Skeletal muscle tissue (tissue), 3 donors: ENCODE measurements at regions not wholly inside any gene's neighbourhood (a gene's known extent, or its start where the extent isn't known, plus 50 kb on each side); places are given as distances from the start of the nearest gene placed in this dataset.

Source experiments
- H3K27ac ChIP-seq: one replicate; pipeline ENCODE4 v1.7.0; 2013; ENCODE audit warnings: mild to moderate bottlenecking, low read depth, low read length, inconsistent platforms
- H3K27me3 ChIP-seq, 3 donors: one replicate each; pipeline ENCODE4 v1.7.0; 2013; ENCODE audit warnings: low read length in 3 of 3; ENCODE audit not compliant: control insufficient read depth in 3 of 3, insufficient read depth in 3 of 3
- H3K36me3 ChIP-seq, 3 donors: one replicate each; pipeline ENCODE4 v1.7.0; 2013; ENCODE audit warnings: low read length in 3 of 3; ENCODE audit not compliant: control insufficient read depth in 3 of 3, insufficient read depth in 3 of 3
- H3K4me1 ChIP-seq, 3 donors: one replicate each; pipeline ENCODE4 v1.7.0; 2013; ENCODE audit warnings: low read length in 3 of 3, mild to moderate bottlenecking in 3 of 3; ENCODE audit not compliant: control insufficient read depth in 3 of 3, insufficient read depth in 3 of 3
- H3K4me3 ChIP-seq, 3 donors: one replicate each; pipeline ENCODE4 v1.7.0; 2013; ENCODE audit warnings: low read length in 3 of 3
- H3K9ac ChIP-seq, 3 donors: one replicate each; pipeline ENCODE4 v1.7.0; 2013; ENCODE audit warnings: low read length in 3 of 3, mild to moderate bottlenecking in 3 of 3, moderate library complexity in 2 of 3, low read depth in 1 of 3
- H3K9me3 ChIP-seq, 3 donors: one replicate each; pipeline ENCODE4 v1.7.0; 2013; ENCODE audit warnings: low read length in 3 of 3; ENCODE audit not compliant: control insufficient read depth in 3 of 3
- donor health status: Osteomylitis.

DNA sequence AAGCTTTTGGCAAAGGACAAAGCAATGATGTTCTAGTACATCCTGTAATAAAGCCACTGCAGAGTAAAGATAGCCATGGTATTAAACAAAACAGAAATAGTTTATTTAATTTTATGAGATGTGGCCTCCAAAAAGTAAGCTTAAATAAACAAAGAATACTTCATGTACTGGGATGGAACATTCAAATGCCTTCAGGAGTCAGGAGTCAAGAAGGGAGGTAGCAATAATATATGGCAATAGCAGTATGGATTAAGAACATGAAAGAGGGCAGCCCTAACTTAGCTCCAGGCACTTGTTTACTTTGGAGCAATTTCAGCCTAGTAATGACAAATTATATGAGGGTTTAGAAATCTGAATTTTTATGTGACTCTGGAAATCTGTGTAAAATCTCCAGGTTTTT lies 343.9 kb upstream of the THRB start:
- no peak overlapping the region for H3K27ac ChIP-seq
- no peaks in the 10 kb centered on the region for H3K36me3 ChIP-seq
- no peaks in the 10 kb centered on the region for H3K27me3 ChIP-seq
- H3K9me3 ChIP-seq, result no peaks in the 10 kb centered on the region
- no peak overlapping the region for H3K9ac ChIP-seq
- no peaks in the 10 kb centered on the region for H3K4me1 ChIP-seq
- no peak overlapping the region for H3K4me3 ChIP-seq

DNA sequence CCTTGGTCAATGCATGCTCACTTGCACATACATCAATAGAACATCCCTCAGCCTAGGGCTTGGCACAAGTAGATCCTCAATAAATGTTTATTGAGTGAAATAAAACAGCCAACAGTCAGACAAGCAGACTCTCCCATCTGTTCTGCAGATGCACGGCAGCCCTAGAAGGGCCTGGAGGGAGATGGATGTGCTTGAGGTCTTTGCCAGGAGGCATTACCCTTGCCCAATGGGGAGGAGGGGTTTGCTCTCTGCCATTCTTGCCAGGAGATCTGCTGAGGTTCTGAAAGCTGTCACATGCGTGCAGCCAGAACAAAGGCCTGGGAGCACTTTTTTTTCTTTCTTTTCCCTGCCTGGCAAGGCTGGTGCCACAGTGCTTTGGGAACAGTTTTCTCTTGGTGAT lies 349.3 kb upstream of the THRB start:
- Histone ChIP-seq H3K4me3 (no peak overlapping the region), H3K36me3 (no peaks in the 10 kb centered on the region), H3K4me1 (peaks cover 0 to 2% (median 0%) of the 10 kb centered on the region in 3 donors), H3K9ac (no peak overlapping the region), H3K27ac (no peak overlapping the region), H3K9me3 (no peaks in the 10 kb centered on the region), H3K27me3 (no peaks in the 10 kb centered on the region)

DNA sequence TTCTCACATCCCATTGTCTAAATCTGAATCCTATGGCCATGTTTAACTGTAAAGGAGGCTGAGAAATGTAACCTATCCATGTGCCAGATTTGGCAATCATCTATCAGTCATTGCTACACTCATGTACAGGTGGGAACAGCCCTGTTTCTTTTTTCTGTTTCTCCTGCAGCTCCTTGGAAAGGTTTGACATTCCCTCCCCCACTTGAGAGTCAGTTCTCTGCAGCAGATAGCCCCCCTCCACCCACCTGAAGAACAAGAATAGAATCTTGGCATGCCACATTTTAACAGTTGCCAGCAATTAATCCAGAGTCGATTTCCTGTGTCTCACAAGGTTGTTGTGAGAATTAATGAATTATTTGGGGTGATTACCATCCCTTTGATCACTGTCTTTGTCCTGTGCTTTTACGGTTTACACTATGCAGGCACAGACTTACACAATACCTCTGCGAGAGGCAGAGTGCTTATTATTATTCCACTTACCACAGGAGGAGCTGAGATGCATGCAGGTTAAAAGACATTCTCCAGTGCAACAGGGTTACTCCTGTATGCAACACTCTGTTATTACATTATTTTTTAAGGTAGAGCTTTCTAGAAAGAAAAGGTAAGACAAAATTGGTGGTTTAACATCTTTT lies 351.0 kb upstream of the THRB start:
- Histone ChIP-seq H3K4me3 (no peak overlapping the region), H3K9ac (no peak overlapping the region), H3K36me3 (no peaks in the 10 kb centered on the region), H3K27me3 (no peaks in the 10 kb centered on the region), H3K4me1 (peaks cover 0 to 2% (median 0%) of the 10 kb centered on the region in 3 donors), H3K27ac (no peak overlapping the region), H3K9me3 (no peaks in the 10 kb centered on the region)

DNA sequence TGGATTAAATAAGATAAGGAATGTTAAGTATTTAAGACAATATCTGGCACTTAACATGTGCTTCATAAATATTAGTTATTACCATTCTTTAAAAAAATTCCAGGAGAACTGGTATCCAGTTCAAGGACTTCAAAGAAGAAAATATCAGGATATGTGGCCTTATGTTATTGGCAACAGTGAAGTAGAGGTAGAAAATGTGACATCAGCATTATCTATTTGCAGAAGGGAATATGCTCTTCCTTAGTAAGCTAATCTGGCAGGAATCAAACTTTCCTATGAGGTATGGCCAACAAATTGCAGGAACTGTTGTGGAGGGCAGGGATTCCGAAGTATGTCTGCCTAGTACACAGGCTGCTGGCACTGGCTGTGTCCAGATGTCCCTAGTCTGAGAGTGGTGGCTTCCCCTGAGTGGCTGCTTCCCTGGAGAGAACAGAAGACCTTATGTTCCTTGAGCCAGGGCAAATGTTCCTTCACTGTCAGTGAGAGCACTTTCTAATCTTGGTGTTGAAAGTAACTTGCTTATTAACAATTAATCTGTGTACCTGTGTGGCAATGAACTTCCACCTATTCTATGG lies 351.7 kb upstream of the THRB start:
- H3K36me3 ChIP-seq, result no peaks in the 10 kb centered on the region
- no peak overlapping the region for H3K27ac ChIP-seq
- H3K4me3 ChIP-seq, result no peak overlapping the region
- H3K9ac ChIP-seq, result no peak overlapping the region
- peaks cover 0 to 2% (median 0%) of the 10 kb centered on the region in 3 donors for H3K4me1 ChIP-seq
- no peaks in the 10 kb centered on the region for H3K27me3 ChIP-seq
- H3K9me3 ChIP-seq, result no peaks in the 10 kb centered on the region

DNA sequence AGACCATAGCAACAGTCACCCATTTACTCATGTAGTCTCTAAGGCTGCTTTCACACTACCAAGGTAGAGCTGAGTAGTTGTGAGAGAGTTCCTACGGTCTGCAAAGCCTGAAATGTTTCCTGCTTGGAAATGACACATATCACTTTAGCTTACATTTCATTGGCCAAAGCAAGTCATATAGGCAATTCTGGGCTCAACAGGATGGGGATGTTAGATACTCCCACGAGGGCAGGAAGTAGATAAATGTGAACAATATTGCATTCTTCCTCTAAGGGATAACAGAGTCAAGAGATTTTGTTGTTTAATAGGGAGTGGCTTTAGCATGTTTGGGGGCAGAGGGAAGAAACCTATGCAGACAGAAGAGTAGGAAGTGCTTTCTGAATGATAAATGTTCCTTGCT lies 355.6 kb upstream of the THRB start:
- Histone ChIP-seq H3K4me1 (peaks cover 0 to 2% (median 0%) of the 10 kb centered on the region in 3 donors), H3K4me3 (no peak overlapping the region), H3K36me3 (no peaks in the 10 kb centered on the region), H3K9me3 (no peaks in the 10 kb centered on the region), H3K27me3 (no peaks in the 10 kb centered on the region), H3K9ac (no peak overlapping the region), H3K27ac (no peak overlapping the region)

DNA sequence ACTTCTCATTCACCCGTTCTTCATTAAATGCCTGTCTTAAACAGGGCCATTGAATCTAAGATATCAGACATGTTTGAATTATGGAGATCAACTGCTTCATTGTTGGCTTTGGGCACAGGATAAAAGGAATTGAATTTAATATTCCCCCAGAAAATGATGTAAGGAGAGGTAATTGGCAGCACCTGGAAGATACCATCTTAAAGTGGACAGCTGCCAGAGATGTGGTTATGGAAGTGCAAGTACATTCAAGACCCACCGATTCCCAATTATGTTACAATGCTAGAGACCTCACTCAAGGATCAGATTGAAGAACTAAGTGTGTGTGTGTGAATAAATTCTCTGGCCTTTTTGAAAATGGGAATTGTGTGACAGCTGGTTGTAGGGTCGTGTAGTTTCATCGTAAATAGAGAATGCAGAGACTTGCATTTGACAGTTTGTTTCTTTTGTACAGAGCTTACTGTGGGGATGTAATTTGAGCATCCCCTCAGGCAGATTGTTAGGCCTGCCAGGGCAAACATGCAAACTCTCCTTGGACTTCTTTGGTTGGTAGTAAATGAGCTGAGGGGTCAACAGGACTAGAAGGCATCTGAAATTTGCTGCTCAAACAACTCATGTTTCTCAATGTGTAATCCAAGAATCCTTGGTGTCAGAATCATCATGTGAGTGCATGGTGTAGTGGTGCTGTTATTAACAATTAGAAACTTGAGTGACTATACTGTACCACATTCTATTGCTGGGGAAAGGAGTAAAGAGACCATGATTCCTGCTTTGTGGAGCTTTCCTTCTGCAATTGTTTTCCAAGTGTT lies 359.2 kb upstream of the THRB start:
- Histone ChIP-seq H3K27me3 (no peaks in the 10 kb centered on the region), H3K9me3 (no peaks in the 10 kb centered on the region), H3K36me3 (no peaks in the 10 kb centered on the region), H3K27ac (no peak overlapping the region), H3K4me1 (no peaks in the 10 kb centered on the region), H3K4me3 (no peak overlapping the region), H3K9ac (no peak overlapping the region)

DNA sequence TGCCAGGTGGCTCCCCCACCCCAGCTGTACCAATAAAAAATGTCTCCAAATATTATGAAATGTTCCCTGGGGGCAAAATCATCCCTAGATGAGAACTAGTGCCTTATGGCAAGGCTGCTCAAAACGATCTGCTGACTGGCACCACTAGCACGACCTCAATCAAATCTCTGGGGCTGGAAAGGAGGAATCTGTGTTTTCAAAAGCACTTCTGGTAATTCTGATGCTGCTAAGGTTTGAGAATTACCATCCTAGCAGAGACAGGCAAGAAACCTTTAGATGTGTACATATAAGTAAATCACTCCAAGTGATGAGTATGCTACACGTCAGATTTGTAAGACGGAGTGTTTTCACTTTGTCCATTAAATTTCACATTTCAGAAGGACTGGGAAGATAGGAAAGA lies 360.1 kb upstream of the THRB start:
- Histone ChIP-seq H3K9me3 (no peaks in the 10 kb centered on the region), H3K4me1 (no peaks in the 10 kb centered on the region), H3K4me3 (no peak overlapping the region), H3K27me3 (no peaks in the 10 kb centered on the region), H3K36me3 (no peaks in the 10 kb centered on the region), H3K27ac (no peak overlapping the region), H3K9ac (no peak overlapping the region)

DNA sequence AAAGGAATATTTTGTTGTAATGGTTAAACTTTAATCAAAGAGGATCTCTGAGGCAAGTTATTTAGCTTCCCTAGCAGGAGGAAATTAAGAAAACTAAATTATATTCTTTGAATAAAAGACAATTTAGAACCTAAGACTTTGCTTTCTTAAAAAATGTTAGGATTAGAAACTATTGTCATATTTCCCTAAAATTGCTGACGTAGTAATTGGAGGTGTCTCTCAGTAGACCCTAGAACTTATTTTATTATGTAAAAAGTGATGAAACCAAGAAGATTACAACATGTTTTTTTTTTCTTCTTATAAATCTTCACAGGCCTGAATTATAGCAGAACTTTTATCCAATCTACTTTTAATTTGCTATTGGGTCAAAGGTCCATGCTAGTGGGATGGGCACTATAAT lies 363.3 kb upstream of the THRB start:
- Histone ChIP-seq H3K9ac (no peak overlapping the region), H3K27me3 (no peaks in the 10 kb centered on the region), H3K36me3 (no peaks in the 10 kb centered on the region), H3K27ac (no peak overlapping the region), H3K9me3 (no peaks in the 10 kb centered on the region), H3K4me1 (no peaks in the 10 kb centered on the region), H3K4me3 (no peak overlapping the region)

DNA sequence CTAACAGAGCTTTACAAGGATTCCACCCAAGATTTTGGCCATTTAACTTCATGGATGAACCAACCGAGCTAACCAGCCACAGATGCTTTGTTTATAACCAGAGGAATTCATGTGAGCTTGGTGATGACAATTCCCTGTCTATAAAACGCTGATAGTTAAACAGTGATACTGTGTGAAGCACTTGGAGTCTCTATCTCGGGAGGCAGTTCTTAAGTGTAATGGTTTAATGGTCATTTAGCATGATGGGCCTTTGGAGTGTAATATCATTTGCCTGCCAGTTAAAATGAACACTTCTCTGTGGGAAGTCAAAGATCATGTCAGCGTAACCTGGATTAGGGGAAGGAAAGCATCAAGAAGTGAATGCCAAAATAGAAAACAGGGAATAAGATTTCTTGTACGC lies 368.6 kb upstream of the THRB start:
- no peaks in the 10 kb centered on the region for H3K4me1 ChIP-seq
- no peak overlapping the region for H3K4me3 ChIP-seq
- no peak overlapping the region for H3K9ac ChIP-seq
- H3K27me3 ChIP-seq, result no peaks in the 10 kb centered on the region
- no peak overlapping the region for H3K27ac ChIP-seq
- H3K36me3 ChIP-seq, result no peaks in the 10 kb centered on the region
- no peaks in the 10 kb centered on the region for H3K9me3 ChIP-seq

DNA sequence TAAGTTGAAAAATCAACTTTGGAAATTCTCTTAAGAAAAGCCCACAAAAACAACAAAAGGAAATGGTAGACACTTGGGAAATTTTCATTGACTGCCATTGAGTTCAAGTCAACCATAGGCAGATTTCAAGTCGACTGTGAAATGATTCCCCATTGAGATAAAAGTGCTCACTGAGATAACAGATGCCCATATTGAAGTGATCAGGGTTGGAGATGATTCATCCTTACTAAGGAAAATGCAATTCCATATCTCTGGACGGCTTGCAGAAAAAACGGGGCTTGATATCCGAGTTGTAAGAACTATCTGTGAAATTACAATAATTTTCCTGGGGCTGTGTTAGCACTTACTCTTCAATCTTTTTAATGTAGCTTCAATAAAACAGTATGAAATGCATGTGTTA lies 373.1 kb upstream of the THRB start:
- H3K27ac ChIP-seq, result no peak overlapping the region
- H3K9ac ChIP-seq, result no peak overlapping the region
- no peaks in the 10 kb centered on the region for H3K36me3 ChIP-seq
- H3K4me3 ChIP-seq, result no peak overlapping the region
- no peaks in the 10 kb centered on the region for H3K4me1 ChIP-seq
- H3K9me3 ChIP-seq, result no peaks in the 10 kb centered on the region
- no peaks in the 10 kb centered on the region for H3K27me3 ChIP-seq
